ENCODE measurements at regions not wholly inside any gene's neighbourhood (a gene's known extent, or its start where the extent isn't known, plus 50 kb on each side); places are given as distances from the start of the nearest gene placed in this dataset.

DNA sequence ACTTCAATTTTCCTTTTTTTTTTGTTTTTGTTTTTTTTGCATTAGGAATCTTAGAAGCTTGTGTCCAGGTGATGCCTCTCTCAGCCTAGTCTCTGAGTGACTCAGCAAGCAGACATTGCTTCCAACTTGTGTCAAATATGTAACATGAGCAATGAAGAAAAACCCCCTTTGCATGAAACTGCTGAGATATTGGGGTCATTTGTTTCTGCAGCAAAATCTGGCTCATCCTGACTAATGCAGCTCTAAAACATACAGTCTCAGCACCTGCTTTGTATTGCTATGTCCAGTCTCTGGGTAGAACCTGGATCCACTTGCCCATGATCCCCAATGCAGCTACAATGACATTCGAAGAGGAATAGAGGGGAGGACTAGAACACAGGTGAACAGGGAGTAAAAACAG lies 55.7 kb upstream of the LRFN2 start:
- TF ChIP-seq POLR2AphosphoS5 (IDR thresholded peaks at IDR 0.05; ENCODE audit: low read depth, low read length) (no peak), TAF1 (IDR thresholded peaks at IDR 0.05; ENCODE audit: borderline replicate concordance, insufficient read depth, low read length) (no peak), SIN3A (IDR thresholded peaks at IDR 0.05; ENCODE audit: borderline replicate concordance, insufficient read depth, low read length) (no peak), FOXP2 (optimal IDR thresholded peaks at IDR 0.05; ENCODE audit: borderline replicate concordance, extremely low read depth, extremely low read length, insufficient read depth) (no peak)
- TF ChIP-seq, protein P1, sequence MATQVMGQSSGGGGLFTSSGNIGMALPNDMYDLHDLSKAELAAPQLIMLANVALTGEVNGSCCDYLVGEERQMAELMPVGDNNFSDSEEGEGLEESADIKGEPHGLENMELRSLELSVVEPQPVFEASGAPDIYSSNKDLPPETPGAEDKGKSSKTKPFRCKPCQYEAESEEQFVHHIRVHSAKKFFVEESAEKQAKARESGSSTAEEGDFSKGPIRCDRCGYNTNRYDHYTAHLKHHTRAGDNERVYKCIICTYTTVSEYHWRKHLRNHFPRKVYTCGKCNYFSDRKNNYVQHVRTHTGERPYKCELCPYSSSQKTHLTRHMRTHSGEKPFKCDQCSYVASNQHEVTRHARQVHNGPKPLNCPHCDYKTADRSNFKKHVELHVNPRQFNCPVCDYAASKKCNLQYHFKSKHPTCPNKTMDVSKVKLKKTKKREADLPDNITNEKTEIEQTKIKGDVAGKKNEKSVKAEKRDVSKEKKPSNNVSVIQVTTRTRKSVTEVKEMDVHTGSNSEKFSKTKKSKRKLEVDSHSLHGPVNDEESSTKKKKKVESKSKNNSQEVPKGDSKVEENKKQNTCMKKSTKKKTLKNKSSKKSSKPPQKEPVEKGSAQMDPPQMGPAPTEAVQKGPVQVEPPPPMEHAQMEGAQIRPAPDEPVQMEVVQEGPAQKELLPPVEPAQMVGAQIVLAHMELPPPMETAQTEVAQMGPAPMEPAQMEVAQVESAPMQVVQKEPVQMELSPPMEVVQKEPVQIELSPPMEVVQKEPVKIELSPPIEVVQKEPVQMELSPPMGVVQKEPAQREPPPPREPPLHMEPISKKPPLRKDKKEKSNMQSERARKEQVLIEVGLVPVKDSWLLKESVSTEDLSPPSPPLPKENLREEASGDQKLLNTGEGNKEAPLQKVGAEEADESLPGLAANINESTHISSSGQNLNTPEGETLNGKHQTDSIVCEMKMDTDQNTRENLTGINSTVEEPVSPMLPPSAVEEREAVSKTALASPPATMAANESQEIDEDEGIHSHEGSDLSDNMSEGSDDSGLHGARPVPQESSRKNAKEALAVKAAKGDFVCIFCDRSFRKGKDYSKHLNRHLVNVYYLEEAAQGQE (IDR thresholded peaks at IDR 0.05; ENCODE audit: insufficient read depth in 1 of 2, low read depth in 2 of 2, low read length in 2 of 2), result no peak

Measured in PFSK-1 (cell line).